ENCODE measurements at regions not wholly inside any gene's neighbourhood (a gene's known extent, or its start where the extent isn't known, plus 50 kb on each side); places are given as distances from the start of the nearest gene placed in this dataset.

GRCh38 chr3:74858086-74858485 lies 243.6 kb upstream of the CNTN3 start:
- TF ChIP-seq POLR2A (IDR thresholded peaks at IDR 0.05; ENCODE audit: low read length) (no peak), GATA1 (IDR thresholded peaks at IDR 0.05; ENCODE audit: low read depth, low read length) (no peak)

Data from erythroblast (primary cell).